Neural progenitor cell (in vitro differentiated cells): ENCODE measurements at regions not wholly inside any gene's neighbourhood (a gene's known extent, or its start where the extent isn't known, plus 50 kb on each side); places are given as distances from the start of the nearest gene placed in this dataset.
"Not testable (repeated sequence)": the region's sequence is repeated elsewhere in the genome, so short reads cannot be mapped to it uniquely, and the experiment has no call there.

Experiments
- DNase-seq: peaks from one replicate; pipeline ENCODE4 v3.0.0-alpha.2; 2016; ENCODE audit warnings: low spot score
- H2AFZ ChIP-seq: fragments of 200-600 bp; sonication (generic); replicated peaks from 2 replicates; pipeline ENCODE4 v1.6.1; 2016; ENCODE audit warnings: antibody characterized with exemption
- H3F3A ChIP-seq: fragments of 200-600 bp; sonication (generic); 2 replicates; pipeline ENCODE4 v1.6.1; 2016; ENCODE audit warnings: antibody characterized with exemption, low read depth
- H3K27ac ChIP-seq: fragments of 200-600 bp; sonication (generic); 2 replicates; pipeline ENCODE4 v1.5.1; 2016; ENCODE audit warnings: mild to moderate bottlenecking
- H3K27me3 ChIP-seq: fragments of 200-600 bp; sonication (generic); 2 replicates; pipeline ENCODE4 v1.6.1; 2016; ENCODE audit warnings: mild to moderate bottlenecking, moderate library complexity
- H3K36me3 ChIP-seq: fragments of 200-600 bp; sonication (generic); 2 replicates; pipeline ENCODE4 v1.5.1; 2016
- H3K4me1 ChIP-seq: fragments of 200-600 bp; sonication (generic); 2 replicates; pipeline ENCODE4 v1.6.1; 2016; ENCODE audit warnings: mixed run types
- H3K4me2 ChIP-seq: fragments of 200-600 bp; sonication (generic); 2 replicates; pipeline ENCODE4 v1.6.1; 2016
- H3K4me3 ChIP-seq: fragments of 200-600 bp; sonication (generic); 2 replicates; pipeline ENCODE4 v1.5.1; 2016
- H3K79me2 ChIP-seq: fragments of 200-600 bp; sonication (generic); 2 replicates; pipeline ENCODE4 v1.6.1; 2016; ENCODE audit warnings: low read depth
- H3K9ac ChIP-seq: fragments of 200-600 bp; sonication (generic); 2 replicates; pipeline ENCODE4 v1.6.1; 2016
- H3K9me3 ChIP-seq: fragments of 200-600 bp; sonication (generic); 2 replicates; pipeline ENCODE4 v1.5.1; 2016; ENCODE audit warnings: low read depth
- H4K20me1 ChIP-seq: fragments of 200-600 bp; sonication (generic); 2 replicates; pipeline ENCODE4 v1.6.1; 2016; ENCODE audit warnings: low read depth
- H3K27ac Mint-ChIP-seq: 3 replicates; pipeline ENCODE4 v1.8.0; 2021; ENCODE audit warnings: mixed read lengths
- H3K27me3 Mint-ChIP-seq: 2 replicates; pipeline ENCODE4 v1.8.0; 2022; ENCODE audit warnings: low read depth, mild to moderate bottlenecking, inconsistent platforms, moderate library complexity, mixed read lengths; ENCODE audit not compliant: insufficient read depth
- H3K36me3 Mint-ChIP-seq: 3 replicates; pipeline ENCODE4 v1.8.0; 2021; ENCODE audit warnings: mixed read lengths
- H3K4me1 Mint-ChIP-seq: 3 replicates; pipeline ENCODE4 v1.8.0; 2021; ENCODE audit warnings: mixed read lengths
- H3K4me3 Mint-ChIP-seq: 3 replicates; pipeline ENCODE4 v1.8.0; 2021; ENCODE audit warnings: mild to moderate bottlenecking, moderate library complexity, mixed read lengths
- H3K9me3 Mint-ChIP-seq: 3 replicates; pipeline ENCODE4 v1.8.0; 2020; ENCODE audit warnings: mixed read lengths
- CTCF ChIP-seq: fragments of 200-600 bp; sonication (generic); IDR thresholded peaks from 2 replicates; pipeline ENCODE4 v1.5.1; 2017; ENCODE audit warnings: antibody characterized with exemption, mild to moderate bottlenecking
- EZH2 ChIP-seq: fragments of 200-600 bp; sonication (generic); IDR thresholded peaks from 2 replicates; pipeline ENCODE4 v1.6.1; 2017; ENCODE audit warnings: antibody characterized with exemption, mild to moderate bottlenecking, moderate library complexity
- EZH2phosphoT487 ChIP-seq: fragments of 200-600 bp; sonication (generic); IDR thresholded peaks from 2 replicates; pipeline ENCODE4 v1.6.1; 2017; ENCODE audit warnings: antibody characterized with exemption

GRCh38 chr1:78743626-78744025 is 94.0 kb downstream of the IFI44 start:
- no peaks in the 10 kb centered on the region for H3K27me3 ChIP-seq
- no peak overlapping the region for H2AFZ ChIP-seq
- no peak overlapping the region for H3K27ac Mint-ChIP-seq
- H3K9ac ChIP-seq, result no peak overlapping the region
- no peaks in the 10 kb centered on the region for H3F3A ChIP-seq
- H4K20me1 ChIP-seq, result no peaks in the 10 kb centered on the region
- H3K4me1 ChIP-seq, result no peaks in the 10 kb centered on the region
- H3K4me1 Mint-ChIP-seq, result no peaks in the 10 kb centered on the region
- H3K27ac ChIP-seq, result no peak overlapping the region
- TF ChIP-seq EZH2 (no peak), EZH2phosphoT487 (no peak), CTCF (no peak)
- no peaks in the 10 kb centered on the region for H3K36me3 Mint-ChIP-seq
- no peaks in the 10 kb centered on the region for H3K27me3 Mint-ChIP-seq
- no peaks in the 10 kb centered on the region for H3K9me3 ChIP-seq
- H3K4me2 ChIP-seq, result no peak overlapping the region
- DNase-seq, result no peak
- H3K4me3 ChIP-seq, result no peak overlapping the region
- no peak overlapping the region for H3K4me3 Mint-ChIP-seq
- no peaks in the 10 kb centered on the region for H3K79me2 ChIP-seq
- no peaks in the 10 kb centered on the region for H3K36me3 ChIP-seq
- H3K9me3 Mint-ChIP-seq, result peaks cover 6% of the 10 kb centered on the region

GRCh38 chr1:78745111-78745510 is 95.5 kb downstream of the IFI44 start:
- Histone ChIP-seq H3K27ac (no peak overlapping the region), H3K4me1 (no peaks in the 10 kb centered on the region), H3K4me3 (no peak overlapping the region), H3K4me2 (no peak overlapping the region), H3K27me3 (no peaks in the 10 kb centered on the region), H3K36me3 (no peaks in the 10 kb centered on the region), H2AFZ (no peak overlapping the region), H3F3A (no peaks in the 10 kb centered on the region), H3K79me2 (no peaks in the 10 kb centered on the region), H3K9me3 (no peaks in the 10 kb centered on the region), H3K9ac (no peak overlapping the region), H4K20me1 (no peaks in the 10 kb centered on the region)
- no peaks in the 10 kb centered on the region for H3K4me1 Mint-ChIP-seq
- no peaks in the 10 kb centered on the region for H3K9me3 Mint-ChIP-seq
- H3K27ac Mint-ChIP-seq, result no peak overlapping the region
- no peaks in the 10 kb centered on the region for H3K27me3 Mint-ChIP-seq
- TF ChIP-seq CTCF, result no peak
- no peak for TF ChIP-seq EZH2
- TF ChIP-seq EZH2phosphoT487, result no peak
- H3K4me3 Mint-ChIP-seq, result no peak overlapping the region
- DNase-seq, result no peak
- H3K36me3 Mint-ChIP-seq, result no peaks in the 10 kb centered on the region

GRCh38 chr1:78753679-78754078 is 104.0 kb downstream of the IFI44 start:
- H3K79me2 ChIP-seq, H3K4me2 ChIP-seq, H3K4me1 ChIP-seq, H3K27me3 Mint-ChIP-seq, H4K20me1 ChIP-seq, H3K27ac Mint-ChIP-seq, H3K27ac ChIP-seq, H3K9ac ChIP-seq, H3K9me3 ChIP-seq, H3K9me3 Mint-ChIP-seq, H3K36me3 Mint-ChIP-seq, H3K36me3 ChIP-seq, H3F3A ChIP-seq, H3K4me1 Mint-ChIP-seq, H3K27me3 ChIP-seq, H2AFZ ChIP-seq, H3K4me3 ChIP-seq, DNase-seq, H3K4me3 Mint-ChIP-seq: not testable (repeated sequence)

GRCh38 chr1:78755986-78756385 is 106.4 kb downstream of the IFI44 start:
- no peaks in the 10 kb centered on the region for H3K36me3 Mint-ChIP-seq
- H3K27me3 Mint-ChIP-seq, result no peaks in the 10 kb centered on the region
- Histone ChIP-seq H3K9ac (no peak overlapping the region), H3K4me2 (no peak overlapping the region), H3F3A (no peaks in the 10 kb centered on the region), H3K9me3 (no peaks in the 10 kb centered on the region), H3K36me3 (no peaks in the 10 kb centered on the region), H3K27me3 (no peaks in the 10 kb centered on the region), H3K4me3 (no peak overlapping the region), H2AFZ (no peak overlapping the region), H3K79me2 (no peaks in the 10 kb centered on the region), H4K20me1 (no peaks in the 10 kb centered on the region), H3K4me1 (no peaks in the 10 kb centered on the region), H3K27ac (no peak overlapping the region)
- no peak for DNase-seq
- H3K9me3 Mint-ChIP-seq, result peaks cover 9% of the 10 kb centered on the region
- no peak overlapping the region for H3K27ac Mint-ChIP-seq
- no peak for TF ChIP-seq EZH2phosphoT487
- peaks cover 3% of the 10 kb centered on the region for H3K4me1 Mint-ChIP-seq
- H3K4me3 Mint-ChIP-seq, result no peak overlapping the region
